ENCODE measurements at regions not wholly inside any gene's neighbourhood (a gene's known extent, or its start where the extent isn't known, plus 50 kb on each side); places are given as distances from the start of the nearest gene placed in this dataset.

GRCh38 chr2:66034467-66034866, 400.5 kb upstream of the MEIS1 start:
- Histone ChIP-seq H3K4me3 (ENCODE audit: low read length, poor library complexity, severe bottlenecking) (no peak overlapping the region), H3K9me2 (replicated peaks; ENCODE audit: low read depth, low read length) (no peaks in the 10 kb centered on the region), H3F3A (ENCODE audit: low read depth) (no peaks in the 10 kb centered on the region), H4K20me1 (ENCODE audit: insufficient read depth, low read length, poor library complexity, severe bottlenecking) (no peaks in the 10 kb centered on the region), H3K4me2 (ENCODE audit: low read depth, low read length, poor library complexity, severe bottlenecking) (no peak overlapping the region), H3K27me3 (ENCODE audit: insufficient read depth, low read length, poor library complexity, severe bottlenecking) (no peaks in the 10 kb centered on the region), H2AFZ (ENCODE audit: low read length) (no peak overlapping the region), H3K9ac (ENCODE audit: low read depth, low read length, poor library complexity, severe bottlenecking) (no peak overlapping the region), H3K36me3 (ENCODE audit: insufficient read depth, low read length) (no peaks in the 10 kb centered on the region), H3K79me2 (ENCODE audit: insufficient read depth, low read length) (no peaks in the 10 kb centered on the region), H3K9me3 (ENCODE audit: insufficient read depth, low read depth, low read length) (no peaks in the 10 kb centered on the region), H3K4me1 (ENCODE audit: insufficient read depth, low read length, poor library complexity, severe bottlenecking) (no peaks in the 10 kb centered on the region)
- TF ChIP-seq EZH2phosphoT487 (IDR thresholded peaks at IDR 0.05; ENCODE audit: borderline replicate concordance) (no peak), CTCF (conservative IDR thresholded peaks at IDR 0.05; ENCODE audit: low read length) (no peak)

GRCh38 chr2:66032226-66032775, 402.6 kb upstream of the MEIS1 start:
- H3K27me3 ChIP-seq (ENCODE audit: insufficient read depth, low read length, poor library complexity, severe bottlenecking), result no peaks in the 10 kb centered on the region
- no peak overlapping the region for H2AFZ ChIP-seq (ENCODE audit: low read length)
- H3K79me2 ChIP-seq (ENCODE audit: insufficient read depth, low read length), result no peaks in the 10 kb centered on the region
- no peak for TF ChIP-seq CTCF (conservative IDR thresholded peaks at IDR 0.05; ENCODE audit: low read length)
- no peaks in the 10 kb centered on the region for H3K9me2 ChIP-seq (replicated peaks; ENCODE audit: low read depth, low read length)
- H3K4me3 ChIP-seq (ENCODE audit: low read length, poor library complexity, severe bottlenecking), result no peak overlapping the region
- H3F3A ChIP-seq (ENCODE audit: low read depth), result no peaks in the 10 kb centered on the region
- no peaks in the 10 kb centered on the region for H3K36me3 ChIP-seq (ENCODE audit: insufficient read depth, low read length)
- H3K9me3 ChIP-seq (ENCODE audit: insufficient read depth, low read depth, low read length), result no peaks in the 10 kb centered on the region
- H3K9ac ChIP-seq (ENCODE audit: low read depth, low read length, poor library complexity, severe bottlenecking), result no peak overlapping the region
- H3K4me2 ChIP-seq (ENCODE audit: low read depth, low read length, poor library complexity, severe bottlenecking), result no peak overlapping the region
- no peaks in the 10 kb centered on the region for H3K4me1 ChIP-seq (ENCODE audit: insufficient read depth, low read length, poor library complexity, severe bottlenecking)
- no peaks in the 10 kb centered on the region for H4K20me1 ChIP-seq (ENCODE audit: insufficient read depth, low read length, poor library complexity, severe bottlenecking)

- Histone ChIP-seq H3K4me2 (ENCODE audit: low read depth, low read length, poor library complexity, severe bottlenecking) (no peak overlapping the region), H3K4me3 (ENCODE audit: low read length, poor library complexity, severe bottlenecking) (no peak overlapping the region), H3K36me3 (ENCODE audit: insufficient read depth, low read length) (no peaks in the 10 kb centered on the region), H3K9me3 (ENCODE audit: insufficient read depth, low read depth, low read length) (no peaks in the 10 kb centered on the region), H3K9me2 (replicated peaks; ENCODE audit: low read depth, low read length) (no peaks in the 10 kb centered on the region), H3K4me1 (ENCODE audit: insufficient read depth, low read length, poor library complexity, severe bottlenecking) (no peaks in the 10 kb centered on the region), H3F3A (ENCODE audit: low read depth) (no peaks in the 10 kb centered on the region), H3K27me3 (ENCODE audit: insufficient read depth, low read length, poor library complexity, severe bottlenecking) (no peaks in the 10 kb centered on the region), H3K9ac (ENCODE audit: low read depth, low read length, poor library complexity, severe bottlenecking) (no peak overlapping the region), H3K79me2 (ENCODE audit: insufficient read depth, low read length) (no peaks in the 10 kb centered on the region), H2AFZ (ENCODE audit: low read length) (no peak overlapping the region), H4K20me1 (ENCODE audit: insufficient read depth, low read length, poor library complexity, severe bottlenecking) (no peaks in the 10 kb centered on the region)
- TF ChIP-seq CTCF (conservative IDR thresholded peaks at IDR 0.05; ENCODE audit: low read length) (no peak), EZH2phosphoT487 (IDR thresholded peaks at IDR 0.05; ENCODE audit: borderline replicate concordance) (no peak)
Measured at GRCh38 chr2:66031236-66031635, 403.7 kb upstream of the MEIS1 start.

Measured in Loucy (cell line).